IMR-90 (cell line): ENCODE measurements at regions not wholly inside any gene's neighbourhood (a gene's known extent, or its start where the extent isn't known, plus 50 kb on each side); places are given as distances from the start of the nearest gene placed in this dataset.

Experiments used
- ATAC-seq: fragments of 200-7000 bp; cut with Tn5 transposase; 2 replicates; pipeline ENCODE4 v1.9.1; 2020; ENCODE audit warnings: low read depth, mild to moderate bottlenecking, moderate library complexity
- BruUV-seq: library from RNA; stranded (reverse); fragments of 400-500 nt; replicated peaks from 2 replicates; lab custom pipeline; 2021; lab: Mats Ljungman, UMichigan
- CTCF ChIA-PET: fragments of 300-600 bp; formaldehyde crosslinking; extraction: SDS; loops from one replicate; lab custom pipeline; 2021; ENCODE audit warnings: antibody characterized with exemption; lab: Yijun Ruan, JAX
- POLR2A ChIA-PET: fragments of 300-600 bp; sonication (Branson Sonifier 250); formaldehyde crosslinking; loops from one replicate; lab custom pipeline; 2022; ENCODE audit warnings: antibody characterized with exemption; ENCODE audit not compliant: unreplicated experiment; lab: Charles Lee
- DNase-seq: peaks from one replicate; pipeline ENCODE4 v3.0.0; 2013
- H2AFZ ChIP-seq: replicated peaks from 2 replicates; pipeline ENCODE3; 2013; ENCODE audit warnings: low read length, mild to moderate bottlenecking; ENCODE audit not compliant: poor library complexity
- H2AK5ac ChIP-seq: 2 replicates; pipeline ENCODE4 v1.6.1; 2013; ENCODE audit warnings: low read depth, low read length, inconsistent platforms
- H2AK9ac ChIP-seq: replicated peaks from 2 replicates; pipeline ENCODE3; 2013; ENCODE audit warnings: mild to moderate bottlenecking, low read depth, low read length, moderate library complexity; ENCODE audit not compliant: poor library complexity
- H2BK120ac ChIP-seq: 2 replicates; pipeline ENCODE4 v1.6.1; 2013; ENCODE audit warnings: low read depth, low read length, inconsistent platforms
- H2BK15ac ChIP-seq: 3 replicates; pipeline ENCODE4 v1.6.1; 2013; ENCODE audit warnings: low read depth, low read length, inconsistent platforms
- H2BK20ac ChIP-seq: 2 replicates; pipeline ENCODE4 v1.6.1; 2013; ENCODE audit warnings: low read depth, mild to moderate bottlenecking, inconsistent platforms, low read length, moderate library complexity
- H2BK5ac ChIP-seq: 2 replicates; pipeline ENCODE4 v1.6.1; 2013; ENCODE audit warnings: mild to moderate bottlenecking, low read depth, low read length, inconsistent platforms; ENCODE audit not compliant: poor library complexity, severe bottlenecking
- H3K14ac ChIP-seq: replicated peaks from 2 replicates; pipeline ENCODE4 v1.6.1; 2013; ENCODE audit warnings: low read depth, low read length, inconsistent platforms
- H3K18ac ChIP-seq: 2 replicates; pipeline ENCODE4 v1.6.1; 2013; ENCODE audit warnings: low read depth, low read length, control low read depth
- H3K23ac ChIP-seq: 2 replicates; pipeline ENCODE4 v1.6.1; 2013; ENCODE audit warnings: low read depth, low read length, inconsistent platforms
- H3K27ac ChIP-seq: 2 replicates; pipeline ENCODE4 v1.5.1; 2013; ENCODE audit warnings: mild to moderate bottlenecking, control low read depth, low read length; ENCODE audit not compliant: insufficient read depth
- H3K27me3 ChIP-seq: 2 replicates; pipeline ENCODE4 v1.6.1; 2013; ENCODE audit warnings: low read length; ENCODE audit not compliant: control insufficient read depth, insufficient read depth
- H3K36me3 ChIP-seq: 2 replicates; pipeline ENCODE4 v1.6.1; 2013; ENCODE audit warnings: low read length, mixed read lengths; ENCODE audit not compliant: control insufficient read depth, insufficient read depth
- H3K4ac ChIP-seq: 2 replicates; pipeline ENCODE4 v1.6.1; 2013; ENCODE audit warnings: low read depth, low read length, inconsistent platforms
- H3K4me1 ChIP-seq: 2 replicates; pipeline ENCODE4 v1.6.1; 2013; ENCODE audit warnings: low read length, mixed read lengths; ENCODE audit not compliant: control insufficient read depth, insufficient read depth
- H3K4me2 ChIP-seq: 2 replicates; pipeline ENCODE4 v1.6.1; 2013; ENCODE audit warnings: low read depth, mild to moderate bottlenecking, control low read depth, low read length, moderate library complexity
- H3K4me3 ChIP-seq: 2 replicates; pipeline ENCODE4 v1.5.1; 2013; ENCODE audit warnings: low read depth, mild to moderate bottlenecking, control low read depth, low read length, moderate library complexity; ENCODE audit not compliant: insufficient read depth
- H3K56ac ChIP-seq: 2 replicates; pipeline ENCODE4 v1.6.1; 2013; ENCODE audit warnings: low read length, inconsistent platforms; ENCODE audit not compliant: insufficient read depth; ENCODE audit errors: extremely low read depth
- H3K79me1 ChIP-seq, 2 experiments: 2 replicates each; pipeline ENCODE4 v1.6.1; 2013; ENCODE audit warnings: low read length in 2 of 2, inconsistent platforms in 1 of 2, low read depth in 1 of 2
- H3K9ac ChIP-seq: 2 replicates; pipeline ENCODE4 v1.6.1; 2013; ENCODE audit warnings: low read depth, low read length, control low read depth
- H3K9me1 ChIP-seq: 2 replicates; pipeline ENCODE4 v1.6.1; 2013; ENCODE audit warnings: low read length, inconsistent platforms; ENCODE audit not compliant: insufficient read depth
- H3K9me3 ChIP-seq: 2 replicates; pipeline ENCODE4 v1.6.1; 2013; ENCODE audit warnings: low read length; ENCODE audit not compliant: control insufficient read depth, insufficient read depth
- H4K20me1 ChIP-seq: 2 replicates; pipeline ENCODE4 v1.6.1; 2013; ENCODE audit warnings: low read length, inconsistent platforms; ENCODE audit not compliant: insufficient read depth
- H4K5ac ChIP-seq: 2 replicates; pipeline ENCODE4 v1.6.1; 2013; ENCODE audit warnings: mild to moderate bottlenecking, low read depth, low read length, control low read depth
- H4K8ac ChIP-seq, 2 experiments: 2 replicates each; pipeline ENCODE4 v1.6.1; 2013; ENCODE audit warnings: low read depth in 2 of 2, low read length in 2 of 2, control low read depth in 1 of 2, inconsistent platforms in 1 of 2
- H4K91ac ChIP-seq: 2 replicates; pipeline ENCODE4 v1.6.1; 2013; ENCODE audit warnings: low read depth, low read length, inconsistent platforms; ENCODE audit not compliant: insufficient read depth
- BHLHE40 ChIP-seq: fragments of 150-350 bp; IDR thresholded peaks from 2 replicates; pipeline ENCODE4 v1.6.1; 2016; ENCODE audit warnings: mild to moderate bottlenecking, low read depth, low read length
- CHD1 ChIP-seq: IDR thresholded peaks from 2 replicates; pipeline ENCODE4 v1.6.1; 2012; ENCODE audit warnings: low read depth, low read length, improper control_type of control experiment
- MAZ ChIP-seq: IDR thresholded peaks from 2 replicates; pipeline ENCODE4 v1.6.1; 2012; ENCODE audit warnings: low read depth, mild to moderate bottlenecking, low read length, improper control_type of control experiment, moderate library complexity, borderline replicate concordance
- MXI1 ChIP-seq: IDR thresholded peaks from 2 replicates; pipeline ENCODE4 v1.6.1; 2012; ENCODE audit warnings: low read depth, mild to moderate bottlenecking, low read length, moderate library complexity, borderline replicate concordance
- WGBS, 2 experiments: methylation state at CpG; one replicate each; pipeline versions ENCODE4 v1.1.5 to v1.1.7; 2013; ENCODE audit warnings: missing lambda C conversion rate in 2 of 2; ENCODE audit not compliant: insufficient read length in 1 of 2; ENCODE audit errors: extremely low coverage in 2 of 2; 5-methylcytosine and 5-hydroxymethylcytosine counted together
- dilution Hi-C: fragments of 300-500 bp; cut with HindIII; formaldehyde crosslinking; loops from one replicate; pipeline ENCODE4 v1.14.3; 2018; ENCODE audit warnings: low sequenced_read_pairs; ENCODE audit not compliant: unreplicated experiment
- in situ Hi-C: fragments of 300-500 bp; cut with MboI; formaldehyde crosslinking; loops from 3 replicates; pipeline ENCODE4 v1.14.3; 2019; ENCODE audit warnings: low sequenced_read_pairs, inconsistent platforms, mixed read lengths
- intact Hi-C: fragments of 100-400 bp; cut with micrococcal nuclease; formaldehyde crosslinking; loops from 2 replicates; pipeline ENCODE4 v1.10.0; 2022
- TF ChIP-seq, protein P1 (sequence below): fragments of 150-350 bp; IDR thresholded peaks from 2 replicates; pipeline ENCODE4 v1.6.1; 2016; ENCODE audit warnings: low read depth, mild to moderate bottlenecking, low read length, moderate library complexity, borderline replicate concordance

DNA sequence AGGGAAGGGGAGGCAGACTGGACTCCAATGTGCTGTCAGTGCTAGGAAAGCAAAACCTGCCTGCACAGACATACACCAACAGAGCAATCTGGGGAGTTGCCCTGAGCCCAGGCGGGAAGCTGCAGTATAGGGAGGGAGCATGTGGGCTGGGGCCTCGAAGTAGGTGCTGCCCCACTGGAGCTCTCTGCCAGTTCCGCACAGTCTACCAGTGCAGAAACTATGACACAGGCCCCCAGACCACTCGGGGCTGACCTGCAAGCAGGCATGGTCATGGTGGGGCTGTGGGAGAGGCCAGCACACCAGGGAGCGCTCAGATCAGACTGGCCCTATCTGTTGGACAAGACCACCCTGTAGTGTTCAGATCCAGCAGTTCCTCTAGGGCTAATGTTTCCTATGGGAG is 344.1 kb upstream of the TRAM1L1 start:
- Histone ChIP-seq H2AFZ (no peak overlapping the region), H3K9me3 (no peaks in the 10 kb centered on the region), H2BK120ac (no peak overlapping the region), H3K4ac (no peak overlapping the region), H2BK5ac (no peak overlapping the region), H3K56ac (no peak overlapping the region), H3K18ac (no peak overlapping the region), H2AK9ac (no peak overlapping the region), H3K79me1 (no peaks in the 10 kb centered on the region), H3K9ac (no peak overlapping the region), H3K4me2 (no peak overlapping the region), H3K9me1 (no peaks in the 10 kb centered on the region), H2BK15ac (no peak overlapping the region), H3K36me3 (no peaks in the 10 kb centered on the region), H3K4me3 (no peak overlapping the region), H4K20me1 (no peaks in the 10 kb centered on the region), H3K14ac (no peak overlapping the region), H3K27me3 (no peaks in the 10 kb centered on the region), H2AK5ac (no peak overlapping the region), H4K5ac (no peak overlapping the region), H3K4me1 (no peaks in the 10 kb centered on the region), H2BK20ac (no peak overlapping the region), H3K27ac (no peak overlapping the region), H3K23ac (no peak overlapping the region), H4K91ac (no peak overlapping the region), H4K8ac (no peak overlapping the region)
- no peak for DNase-seq
- intact Hi-C loops (no loop called here), in situ Hi-C loops (no loop called here), dilution Hi-C loops (no loop called here)
- BruUV-seq, result no TSS peak
- CTCF ChIA-PET, result no interaction called here
- POLR2A ChIA-PET, result no interaction called here
- 80% methylated on average over 1 of the region's 5 CpGs; no CpG with 5 or more reads in 1 of the 2 experiments for WGBS, 2 experiments
- ATAC-seq, result no peak
- TF ChIP-seq, protein P1, sequence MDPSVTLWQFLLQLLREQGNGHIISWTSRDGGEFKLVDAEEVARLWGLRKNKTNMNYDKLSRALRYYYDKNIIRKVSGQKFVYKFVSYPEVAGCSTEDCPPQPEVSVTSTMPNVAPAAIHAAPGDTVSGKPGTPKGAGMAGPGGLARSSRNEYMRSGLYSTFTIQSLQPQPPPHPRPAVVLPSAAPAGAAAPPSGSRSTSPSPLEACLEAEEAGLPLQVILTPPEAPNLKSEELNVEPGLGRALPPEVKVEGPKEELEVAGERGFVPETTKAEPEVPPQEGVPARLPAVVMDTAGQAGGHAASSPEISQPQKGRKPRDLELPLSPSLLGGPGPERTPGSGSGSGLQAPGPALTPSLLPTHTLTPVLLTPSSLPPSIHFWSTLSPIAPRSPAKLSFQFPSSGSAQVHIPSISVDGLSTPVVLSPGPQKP, result no peak
- TF ChIP-seq MAZ (no peak), MXI1 (no peak), CHD1 (no peak), BHLHE40 (no peak)
